Astrocyte of the hippocampus (primary cell): ENCODE measurements at regions not wholly inside any gene's neighbourhood (a gene's known extent, or its start where the extent isn't known, plus 50 kb on each side); places are given as distances from the start of the nearest gene placed in this dataset.
"Not testable (repeated sequence)": the region's sequence is repeated elsewhere in the genome, so short reads cannot be mapped to it uniquely, and the experiment has no call there.

Experiments
- DNase-seq: peaks from one replicate; pipeline ENCODE4 v3.0.0; 2011; ENCODE audit warnings: low read depth, low spot score

- DNase-seq = no peak
Measured at GRCh38 chr2:184413671-184414229, 184.6 kb upstream of the ZNF804A start.

DNA sequence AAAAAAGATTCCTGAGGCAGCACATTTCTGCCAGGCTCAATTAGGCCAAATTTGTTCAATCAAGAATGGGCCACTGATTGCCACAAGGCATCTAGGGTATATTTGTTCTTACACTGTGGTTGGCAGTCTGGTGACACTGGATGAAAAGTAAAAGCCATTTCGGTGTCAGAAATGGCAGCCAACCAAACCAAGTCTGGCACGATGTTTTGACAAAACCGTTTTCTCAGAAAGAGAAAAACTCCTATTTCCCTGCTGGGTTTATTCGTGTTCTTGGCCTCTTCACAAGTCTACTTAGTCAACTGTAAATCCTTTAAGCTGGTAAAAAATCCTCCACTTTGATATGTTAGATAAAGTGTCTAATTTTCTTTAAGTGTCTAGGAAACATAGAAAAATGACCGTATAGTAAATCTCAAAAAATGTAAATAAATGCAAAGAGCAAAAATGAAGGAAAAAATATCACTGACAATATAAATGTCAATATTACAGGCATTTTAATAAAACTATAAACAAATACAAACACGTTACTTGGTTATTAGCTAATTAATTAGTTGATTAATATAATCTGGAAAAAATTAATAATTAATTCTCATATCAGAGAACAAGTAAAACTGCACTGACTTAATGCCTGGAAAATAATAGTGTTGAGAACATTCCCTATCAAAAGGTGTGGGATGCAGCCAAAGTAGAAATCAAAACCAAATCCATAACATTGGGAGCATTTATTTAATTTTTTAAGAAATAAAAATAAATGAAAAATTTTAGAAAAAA, 182.0 kb upstream of the ZNF804A start:
- DNase-seq = peak; percentile 72

- no peak for DNase-seq
Measured at GRCh38 chr2:184419744-184420143, 178.6 kb upstream of the ZNF804A start.

- DNase-seq = not testable (repeated sequence)
Measured at GRCh38 chr2:184421456-184421855, 176.9 kb upstream of the ZNF804A start.

DNA sequence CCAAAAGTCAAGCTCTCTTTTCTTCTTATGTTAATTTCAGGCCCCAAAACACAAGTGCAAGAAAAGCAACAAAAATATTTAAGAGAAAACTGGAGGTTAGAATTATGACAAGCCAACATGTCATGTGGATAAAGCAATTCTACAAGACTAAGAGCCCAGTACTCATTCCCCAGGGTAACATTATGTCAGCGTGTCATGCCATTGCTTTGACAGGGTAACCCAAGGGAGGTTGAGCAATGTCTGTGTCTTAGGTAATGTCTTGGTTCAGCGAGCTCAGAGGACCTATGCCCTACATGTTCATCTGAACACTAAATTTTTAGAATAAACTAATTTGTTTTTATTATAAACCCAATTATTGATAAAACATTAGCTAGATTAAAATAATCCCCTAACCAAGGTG, 173.2 kb upstream of the ZNF804A start:
- DNase-seq = no peak

GRCh38 chr2:184444217-184444616, 154.1 kb upstream of the ZNF804A start:
- DNase-seq = no peak

GRCh38 chr2:184444623-184445223, 153.6 kb upstream of the ZNF804A start:
- DNase-seq = no peak

GRCh38 chr2:184449760-184450159, 148.6 kb upstream of the ZNF804A start:
- DNase-seq = no peak

DNA sequence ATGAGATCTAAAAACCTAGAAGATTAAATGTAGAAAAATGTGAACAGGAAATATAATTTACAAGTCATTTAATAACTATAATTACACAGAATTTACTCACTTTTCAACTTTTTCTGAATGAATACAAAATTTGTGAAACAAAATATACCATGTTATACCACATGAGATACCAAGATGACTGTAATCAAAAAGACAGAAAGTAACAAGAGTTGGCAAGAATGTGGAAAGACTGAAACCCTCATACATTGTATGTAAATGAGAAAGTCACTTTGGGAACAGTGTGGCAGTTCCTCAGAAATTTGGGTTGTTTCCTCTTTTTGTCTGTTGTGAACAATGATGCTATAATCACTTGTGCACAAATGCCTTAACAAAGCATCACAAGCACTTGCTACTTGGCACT, 145.4 kb upstream of the ZNF804A start:
- DNase-seq = no peak

GRCh38 chr2:184455624-184456023, 142.7 kb upstream of the ZNF804A start:
- no peak for DNase-seq

DNA sequence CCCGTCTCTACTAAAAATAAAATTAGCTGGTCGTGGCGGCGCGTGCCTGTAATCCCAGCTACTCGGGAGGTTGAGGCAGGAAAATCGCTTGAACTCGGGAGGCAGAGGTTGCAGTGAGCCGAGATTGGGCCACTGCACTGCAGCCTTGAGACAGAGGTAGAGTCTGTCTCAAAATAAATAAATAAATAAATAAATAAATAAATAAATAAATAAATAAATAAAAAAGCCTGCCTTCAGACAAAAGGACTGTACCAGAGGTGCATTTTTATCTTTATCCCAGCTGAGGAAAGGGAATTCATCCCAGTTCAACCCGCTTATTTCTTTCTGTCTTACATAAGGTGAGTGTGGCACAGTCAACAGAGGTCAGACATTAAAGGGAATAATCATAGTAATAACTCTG, 141.6 kb upstream of the ZNF804A start:
- not testable (repeated sequence) for DNase-seq

GRCh38 chr2:184463102-184463865, 135.0 kb upstream of the ZNF804A start:
- DNase-seq = no peak

GRCh38 chr2:184463866-184464248, 134.5 kb upstream of the ZNF804A start:
- no peak for DNase-seq

DNA sequence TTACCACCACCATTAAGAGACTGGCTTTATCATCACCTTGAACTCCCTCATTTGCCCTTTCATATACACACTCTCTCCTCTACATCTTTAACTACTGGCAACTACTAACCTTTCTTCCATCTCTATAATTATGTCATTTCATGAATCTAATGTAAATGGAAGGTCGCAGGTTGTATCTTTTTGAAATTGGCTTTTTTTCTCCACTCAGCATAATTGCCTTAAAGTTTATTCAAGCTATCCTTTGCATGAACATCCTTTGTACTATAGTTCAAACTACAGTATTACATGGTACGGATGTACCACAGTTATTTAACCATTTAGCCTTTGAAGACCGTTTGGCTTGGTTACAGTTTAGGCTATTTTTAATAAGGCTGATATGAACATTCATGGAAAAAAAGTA, 129.5 kb upstream of the ZNF804A start:
- DNase-seq = no peak

- no peak for DNase-seq
Measured at GRCh38 chr2:184472481-184472880, 125.8 kb upstream of the ZNF804A start.

DNA sequence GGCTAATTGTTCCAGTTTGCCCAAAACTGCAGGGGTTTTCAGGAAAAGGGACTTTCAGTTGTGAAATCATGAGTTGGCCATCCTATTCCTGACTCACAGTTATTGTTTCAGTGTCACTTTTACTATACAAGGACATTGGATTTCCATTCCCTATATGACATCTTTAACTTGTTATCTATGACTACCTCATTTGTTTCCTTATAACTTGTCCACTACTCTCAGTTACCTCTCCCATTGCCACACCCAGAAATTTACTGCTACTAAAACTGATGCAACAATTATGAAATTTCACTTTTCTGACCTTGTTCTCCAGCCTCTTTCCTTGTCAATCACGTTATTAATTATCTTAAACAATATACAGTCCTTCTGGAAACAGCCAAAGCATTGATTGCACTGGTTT, 116.5 kb upstream of the ZNF804A start:
- no peak for DNase-seq

GRCh38 chr2:184498936-184499335, 99.4 kb upstream of the ZNF804A start:
- no peak for DNase-seq

GRCh38 chr2:184504252-184504651, 94.1 kb upstream of the ZNF804A start:
- DNase-seq = no peak

- DNase-seq = no peak
Measured at GRCh38 chr2:184507254-184507653, 91.1 kb upstream of the ZNF804A start.

GRCh38 chr2:184517402-184517801, 80.9 kb upstream of the ZNF804A start:
- DNase-seq = no peak

DNA sequence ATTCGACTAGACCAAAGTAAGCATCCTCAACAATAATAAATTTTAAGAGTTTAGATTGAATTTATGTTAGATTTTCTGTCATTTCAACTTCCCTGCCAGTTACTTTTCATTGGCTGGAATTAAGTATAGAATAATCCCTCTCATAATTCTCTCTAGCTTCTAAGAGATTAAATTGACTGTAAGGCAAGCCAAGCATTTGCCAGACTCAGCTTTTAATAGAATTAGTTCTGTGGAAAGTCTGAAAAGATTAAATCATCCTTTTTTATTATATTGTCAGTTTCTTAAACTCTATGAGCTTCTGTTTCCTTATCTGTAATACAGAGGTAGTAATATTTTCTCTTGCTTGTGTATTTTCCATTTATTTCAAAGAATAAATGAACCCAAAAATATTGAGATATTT, 77.9 kb upstream of the ZNF804A start:
- no peak for DNase-seq

DNA sequence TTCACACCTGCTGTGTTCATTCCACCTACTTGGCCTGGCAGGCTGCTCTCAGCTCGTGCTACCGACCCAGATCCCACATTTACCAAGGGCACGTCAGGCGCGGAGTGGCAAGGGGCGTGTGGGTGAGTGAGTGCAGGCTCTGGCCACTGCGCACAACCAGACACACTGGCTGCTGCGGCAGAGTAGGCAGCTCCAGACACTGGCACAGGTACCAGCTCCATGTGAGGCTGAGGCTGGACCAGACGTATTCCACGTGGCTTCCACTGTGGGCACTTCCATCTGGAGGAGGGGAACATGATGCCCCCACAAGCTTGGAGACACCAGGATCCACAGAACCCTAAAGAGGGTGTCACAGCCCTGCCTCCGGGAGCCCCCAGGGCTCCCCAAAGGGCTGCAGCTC, 74.6 kb upstream of the ZNF804A start:
- no peak for DNase-seq
